K562 (cell line): ENCODE measurements at regions not wholly inside any gene's neighbourhood (a gene's known extent, or its start where the extent isn't known, plus 50 kb on each side); places are given as distances from the start of the nearest gene placed in this dataset.

ENCODE experiments used
- ATAC-seq: fragments of 200-7000 bp; cut with Tn5 transposase; 3 replicates; pipeline ENCODE4 v1.9.1; 2020; ENCODE audit warnings: moderate library complexity
- BruUV-seq: library from RNA; stranded (reverse); fragments of 400-500 nt; replicated peaks from 2 replicates; lab custom pipeline; 2021; lab: Mats Ljungman, UMichigan
- CTCF ChIA-PET: fragments of 300-600 bp; formaldehyde crosslinking; extraction: SDS; loops from one replicate; lab custom pipeline; 2021; ENCODE audit warnings: low intra/inter-chr PET ratio; lab: Yijun Ruan, JAX
- POLR2A ChIA-PET: fragments of 300-600, 350-650 bp; sonication (Branson Sonifier 250); formaldehyde crosslinking; extraction: SDS; loops from one replicate; lab custom pipeline; 2021; ENCODE audit warnings: antibody characterized with exemption, inconsistent platforms; lab: Yijun Ruan, JAX
- DNase-seq, 4 experiments: peaks; one replicate each; pipeline versions ENCODE4 v3.0.0 to v3.0.0-alpha.2; 2011 to 2018; ENCODE audit warnings: low spot score in 3 of 4, mixed read lengths in 3 of 4; ENCODE audit errors: extremely low read depth in 1 of 4
- FAIRE-seq: peaks from 2 replicates; lab custom pipeline; 2011; peaks lifted over from hg19 to GRCh38; lab: Jason Lieb, UNC
- H2AFZ ChIP-seq: 2 replicates; pipeline ENCODE4 v1.6.0; 2011; ENCODE audit warnings: low read depth, low read length, control low read depth, inconsistent platforms
- H3K27ac ChIP-seq: fragments of 200-600 bp; 3 replicates; pipeline ENCODE4 v1.8.0; 2011; ENCODE audit warnings: low read depth, mild to moderate bottlenecking, control low read depth, inconsistent platforms, low read length, moderate library complexity, mixed read lengths; ENCODE audit errors: extremely low read depth
- H3K27me3 ChIP-seq, 2 experiments: fragments of 300-600 bp in 1 of 2; 2 replicates in 1 of 2; 3 replicates in 1 of 2; pipeline versions ENCODE4 v1.6.0 to v1.8.0; 2011; ENCODE audit warnings: inconsistent platforms in 2 of 2, low read length in 2 of 2, mild to moderate bottlenecking in 1 of 2, mixed read lengths in 1 of 2, moderate library complexity in 1 of 2; ENCODE audit not compliant: control insufficient read depth in 2 of 2, insufficient read depth in 2 of 2
- H3K36me3 ChIP-seq: fragments of 300-600 bp; 3 replicates; pipeline ENCODE4 v1.8.0; 2011; ENCODE audit warnings: mild to moderate bottlenecking, low read length, inconsistent platforms; ENCODE audit not compliant: control insufficient read depth, insufficient read depth
- H3K4me1 ChIP-seq, 2 experiments: fragments of 200-600 bp in 1 of 2; replicated peaks in 1 of 2; 2 replicates in 1 of 2; 3 replicates in 1 of 2; pipeline versions ENCODE4 v1.5.1 to v1.8.0; 2011; ENCODE audit warnings: inconsistent platforms in 2 of 2, low read length in 2 of 2, mild to moderate bottlenecking in 1 of 2, mixed read lengths in 1 of 2, moderate library complexity in 1 of 2; ENCODE audit not compliant: control insufficient read depth in 2 of 2, insufficient read depth in 2 of 2
- H3K4me2 ChIP-seq: 2 replicates; pipeline ENCODE4 v1.6.1; 2011; ENCODE audit warnings: low read length, control low read depth, inconsistent platforms, mixed read lengths; ENCODE audit not compliant: insufficient read depth
- H3K4me3 ChIP-seq: fragments of 200-600 bp; sonication (generic), shearing (Covaris generic); 2 replicates; pipeline ENCODE4 v1.5.1; 2016; ENCODE audit warnings: control low read depth, inconsistent platforms
- H3K79me2 ChIP-seq: fragments of 200-600 bp; 3 replicates; pipeline ENCODE4 v1.8.0; 2011; ENCODE audit warnings: low read length, inconsistent platforms; ENCODE audit not compliant: control insufficient read depth, insufficient read depth
- H3K9ac ChIP-seq, 2 experiments: 2 replicates each; pipeline versions ENCODE4 v1.6.0 to v1.6.1; 2011; ENCODE audit warnings: low read depth in 2 of 2, low read length in 2 of 2, control low read depth in 1 of 2, inconsistent platforms in 1 of 2, mild to moderate bottlenecking in 1 of 2, mixed read lengths in 1 of 2; ENCODE audit not compliant: insufficient read depth in 1 of 2
- H3K9me1 ChIP-seq: one replicate; pipeline ENCODE4 v1.6.0; 2011; ENCODE audit warnings: inconsistent platforms, mild to moderate bottlenecking, low read length, moderate library complexity; ENCODE audit not compliant: control insufficient read depth, insufficient read depth
- H3K9me3 ChIP-seq: replicated peaks from 2 replicates; pipeline ENCODE4 v1.5.1; 2011; ENCODE audit warnings: low read depth, low read length, inconsistent platforms; ENCODE audit not compliant: control insufficient read depth, insufficient read depth
- H4K20me1 ChIP-seq: replicated peaks from 2 replicates; pipeline ENCODE4 v1.6.1; 2011; ENCODE audit warnings: low read length, inconsistent platforms, mixed read lengths; ENCODE audit not compliant: control insufficient read depth, insufficient read depth
- C11orf30 ChIP-seq: fragments of 450-650 bp; IDR thresholded peaks from 2 replicates; pipeline ENCODE4 v1.6.1; 2016; ENCODE audit warnings: low read depth, mild to moderate bottlenecking
- DEAF1 ChIP-seq: fragments of 450-650 bp; formaldehyde crosslinking; IDR thresholded peaks from 2 replicates; pipeline ENCODE4 v1.4.0; 2020; ENCODE audit warnings: mild to moderate bottlenecking, moderate library complexity
- E2F8 ChIP-seq: fragments of 450-650 bp; IDR thresholded peaks from 2 replicates; pipeline ENCODE4 v1.7.1; 2018; ENCODE audit warnings: mild to moderate bottlenecking, low read depth; ENCODE audit not compliant: partially characterized antibody
- FUS ChIP-seq: fragments of 200-400 bp; formaldehyde crosslinking; optimal IDR thresholded peaks from 2 replicates; pipeline ENCODE3; 2017; ENCODE audit warnings: low read depth, low read length
- GABPA ChIP-seq: fragments of 200-800 bp; sonication (Bioruptor generic); conservative IDR thresholded peaks from 2 replicates; pipeline ENCODE4 v1.6.1; 2016; ENCODE audit warnings: low read depth, missing genetic modification characterization, missing compliant biosample characterization
- HIVEP1 ChIP-seq: fragments of 250-450 bp; sonication (Bioruptor Pico); IDR thresholded peaks from 2 replicates; pipeline ENCODE4 v1.4.0; 2020; ENCODE audit warnings: mild to moderate bottlenecking
- HOMEZ ChIP-seq: fragments of 250-450 bp; sonication (Bioruptor Pico); IDR thresholded peaks from 2 replicates; pipeline ENCODE4 v1.4.0; 2020; ENCODE audit warnings: mild to moderate bottlenecking, moderate library complexity
- IRF2 ChIP-seq: sonication (generic); formaldehyde crosslinking; IDR thresholded peaks from 2 replicates; pipeline ENCODE4 v1.8.1; 2022; ENCODE audit warnings: mild to moderate bottlenecking, missing genetic modification reagents
- NCOA4 ChIP-seq: fragments of 450-650 bp; IDR thresholded peaks from 2 replicates; pipeline ENCODE4 v1.6.1; 2018; ENCODE audit warnings: mild to moderate bottlenecking; ENCODE audit not compliant: partially characterized antibody
- RAD51 ChIP-seq: fragments of 450-650 bp; IDR thresholded peaks from 2 replicates; pipeline ENCODE4 v1.7.1; 2016; ENCODE audit warnings: low read depth, mild to moderate bottlenecking, borderline replicate concordance
- RBM25 ChIP-seq: fragments of 200-400 bp; formaldehyde crosslinking; IDR thresholded peaks from 2 replicates; pipeline ENCODE4 v1.6.1; 2018; ENCODE audit warnings: low read length, low read depth, moderate library complexity; ENCODE audit not compliant: severe bottlenecking
- SRSF7 ChIP-seq: fragments of 200-400 bp; formaldehyde crosslinking; optimal IDR thresholded peaks from 2 replicates; pipeline ENCODE3; 2017; ENCODE audit warnings: mild to moderate bottlenecking, low read depth, low read length
- ZBTB33 ChIP-seq: sonication (generic); formaldehyde crosslinking; IDR thresholded peaks from 2 replicates; pipeline ENCODE4 v1.8.1; 2023; ENCODE audit warnings: mild to moderate bottlenecking, missing genetic modification reagents
- ZNF57 ChIP-seq: fragments of 450-650 bp; formaldehyde crosslinking; IDR thresholded peaks from 2 replicates; pipeline ENCODE4 v1.4.0; 2020; ENCODE audit warnings: mild to moderate bottlenecking, moderate library complexity
- ZNF79 ChIP-seq: fragments of 250-450 bp; sonication (Bioruptor Pico); IDR thresholded peaks from 2 replicates; pipeline ENCODE4 v1.4.0; 2020; ENCODE audit warnings: low read depth, mild to moderate bottlenecking, moderate library complexity
- WGBS: fragments of 100-300 bp; shearing (Covaris generic); methylation state at CpG from one replicate; pipeline ENCODE4 v1.1.6; 2016; ENCODE audit warnings: low coverage, mixed read lengths; ENCODE audit not compliant: insufficient coverage; ENCODE audit errors: missing lambda C conversion rate; 5-methylcytosine and 5-hydroxymethylcytosine counted together
- in situ Hi-C: fragments of 300-500 bp; cut with MboI; formaldehyde crosslinking; loops from 4 replicates; pipeline ENCODE4 v1.15.0; 2018; ENCODE audit warnings: inconsistent platforms, mixed read lengths
- intact Hi-C: fragments of 100-400 bp; cut with micrococcal nuclease; formaldehyde crosslinking; loops from 2 replicates; pipeline ENCODE4 v1.14.2; 2022

GRCh38 chr2:187644981-187645380, 90.7 kb upstream of the TFPI start (continued):
- TF ChIP-seq HOMEZ = no peak
- TF ChIP-seq, all 486 proteins: peak for 0

- H3K79me2 ChIP-seq = no peaks in the 10 kb centered on the region
- DNase-seq (no peak), FAIRE-seq (no peak), ATAC-seq (no peak)
- H3K9ac ChIP-seq = no peak overlapping the region
- 4% methylated on average over 1 of the region's 1 CpG for WGBS
- in situ Hi-C loops = no loop called here
- no peak overlapping the region for H3K4me2 ChIP-seq
- H3K36me3 ChIP-seq = no peaks in the 10 kb centered on the region
- H3K4me3 ChIP-seq = no peak overlapping the region
- H2AFZ ChIP-seq = no peak overlapping the region
- no peaks in the 10 kb centered on the region for H3K27me3 ChIP-seq
- CTCF ChIA-PET = no interaction called here
- intact Hi-C loops = no loop called here
- H3K27ac ChIP-seq = no peak overlapping the region
- POLR2A ChIA-PET = no interaction called here
- no TSS peak for BruUV-seq
- no peaks in the 10 kb centered on the region for H3K9me3 ChIP-seq
- H3K9me1 ChIP-seq = no peaks in the 10 kb centered on the region
- H3K4me1 ChIP-seq = no peaks in the 10 kb centered on the region
- no peaks in the 10 kb centered on the region for H4K20me1 ChIP-seq
- no peak for TF ChIP-seq DEAF1 (CRISPR knock-in tag)
- no peak for TF ChIP-seq HIVEP1 (CRISPR knock-in tag)
- no peak for TF ChIP-seq ZNF57 (CRISPR knock-in tag)
- TF ChIP-seq ZNF79 = no peak
- TF ChIP-seq RBM25 = no peak
- TF ChIP-seq FUS = no peak
- no peak for TF ChIP-seq NCOA4
- no peak for TF ChIP-seq C11orf30
- no peak for TF ChIP-seq RAD51
- no peak for TF ChIP-seq SRSF7
- no peak for TF ChIP-seq IRF2 (CRISPR knock-in tag)
- no peak for TF ChIP-seq E2F8
- TF ChIP-seq ZBTB33 (CRISPR knock-in tag) = no peak
- TF ChIP-seq GABPA (tag) = no peak
Observed at GRCh38 chr2:187646556-187646955, 92.3 kb upstream of the TFPI start.
